Immature natural killer cell (primary cell): ENCODE measurements at regions not wholly inside any gene's neighbourhood (a gene's known extent, or its start where the extent isn't known, plus 50 kb on each side); places are given as distances from the start of the nearest gene placed in this dataset.

Experiments
- DNase-seq, 3 donors: peaks; one replicate each; pipeline ENCODE4 v3.0.0; 2022; ENCODE audit warnings: mixed read lengths in 1 of 3
- H3K27ac Mint-ChIP-seq, 6 donors: one replicate each; pipeline ENCODE4 v1.8.0; 2020; ENCODE audit warnings: mixed read lengths in 6 of 6, mild to moderate bottlenecking in 5 of 6, inconsistent platforms in 4 of 6, moderate library complexity in 3 of 6
- H3K27me3 Mint-ChIP-seq, 3 donors: one replicate each; pipeline ENCODE4 v1.8.0; 2020 to 2021; ENCODE audit warnings: low read depth in 3 of 3, mild to moderate bottlenecking in 3 of 3, mixed read lengths in 3 of 3, moderate library complexity in 3 of 3, inconsistent platforms in 1 of 3
- H3K36me3 Mint-ChIP-seq, 3 donors: one replicate each; pipeline ENCODE4 v1.8.0; 2020; ENCODE audit warnings: mixed read lengths in 3 of 3, inconsistent platforms in 2 of 3, mild to moderate bottlenecking in 2 of 3
- H3K4me1 Mint-ChIP-seq, 2 donors: one replicate each; pipeline ENCODE4 v1.8.0; 2020; ENCODE audit warnings: inconsistent platforms in 2 of 2, mild to moderate bottlenecking in 2 of 2, mixed read lengths in 2 of 2, moderate library complexity in 1 of 2
- H3K4me3 Mint-ChIP-seq, 5 donors: one replicate each; pipeline ENCODE4 v1.8.0; 2020; ENCODE audit warnings: mild to moderate bottlenecking in 5 of 5, mixed read lengths in 5 of 5, inconsistent platforms in 3 of 5, moderate library complexity in 3 of 5
- H3K9me3 Mint-ChIP-seq, 6 donors: one replicate each; pipeline ENCODE4 v1.8.0; 2020; ENCODE audit warnings: mild to moderate bottlenecking in 6 of 6, mixed read lengths in 6 of 6, inconsistent platforms in 4 of 6, moderate library complexity in 3 of 6

DNA sequence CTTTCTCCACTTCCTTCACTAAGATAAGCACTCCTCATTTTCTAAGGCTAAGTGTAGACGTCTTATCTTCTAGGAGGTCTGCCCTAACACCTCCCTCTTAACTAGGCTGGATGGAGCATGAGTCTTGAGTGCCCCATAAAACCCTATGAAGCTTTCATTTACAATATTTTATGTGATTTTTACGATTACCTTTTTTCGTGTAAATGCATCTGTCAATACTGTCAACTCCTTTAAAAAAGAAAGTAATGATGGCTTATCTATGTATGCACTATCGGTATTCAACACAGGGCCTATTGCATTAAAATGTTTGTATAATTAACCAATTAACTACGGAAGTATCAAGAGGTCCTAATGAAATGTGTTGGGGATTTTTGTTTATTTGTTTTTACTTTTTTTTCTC, 156.0 kb upstream of the FAM83B start:
- no peak for DNase-seq
- no peak overlapping the region for H3K27ac Mint-ChIP-seq
- H3K4me1 Mint-ChIP-seq = no peaks in the 10 kb centered on the region
- no peak overlapping the region for H3K4me3 Mint-ChIP-seq
- no peaks in the 10 kb centered on the region for H3K36me3 Mint-ChIP-seq
- H3K9me3 Mint-ChIP-seq = peaks cover 0 to 2% (median 0%) of the 10 kb centered on the region in 6 donors
- no peaks in the 10 kb centered on the region for H3K27me3 Mint-ChIP-seq

- Mint-ChIP-seq H3K36me3 (no peaks in the 10 kb centered on the region), H3K27me3 (peaks cover 0 to 3% (median 2%) of the 10 kb centered on the region in 3 donors), H3K4me3 (no peak overlapping the region), H3K9me3 (peaks cover 0 to 2% (median 0%) of the 10 kb centered on the region in 6 donors), H3K4me1 (no peaks in the 10 kb centered on the region), H3K27ac (no peak overlapping the region)
- DNase-seq = no peak
These were observed 151.5 kb upstream of the FAM83B start for GRCh38 chr6:54694928-54695532.

DNA sequence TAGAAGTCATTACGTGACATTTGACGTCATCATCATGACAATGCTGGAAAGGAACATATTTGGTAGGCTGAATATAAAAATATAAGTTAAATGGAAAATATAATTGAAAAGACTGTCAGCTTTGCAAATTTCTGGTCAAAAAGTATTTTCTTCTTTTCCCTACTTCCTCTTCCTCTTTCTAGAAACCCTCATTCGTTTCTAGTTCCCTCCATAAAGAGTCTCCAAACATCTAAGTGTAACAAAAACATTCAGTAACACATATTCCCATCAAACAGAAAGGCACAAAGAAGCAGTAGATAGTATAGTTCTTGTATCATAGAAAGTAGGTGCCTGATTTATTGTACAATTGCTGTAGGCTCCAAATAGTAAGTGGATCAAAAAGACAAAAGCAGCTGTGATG, 150.8 kb upstream of the FAM83B start:
- peaks cover 0 to 3% (median 2%) of the 10 kb centered on the region in 3 donors for H3K27me3 Mint-ChIP-seq
- DNase-seq = no peak
- H3K4me3 Mint-ChIP-seq = no peak overlapping the region
- no peaks in the 10 kb centered on the region for H3K9me3 Mint-ChIP-seq
- no peaks in the 10 kb centered on the region for H3K36me3 Mint-ChIP-seq
- H3K4me1 Mint-ChIP-seq = no peaks in the 10 kb centered on the region
- H3K27ac Mint-ChIP-seq = no peak overlapping the region

DNA sequence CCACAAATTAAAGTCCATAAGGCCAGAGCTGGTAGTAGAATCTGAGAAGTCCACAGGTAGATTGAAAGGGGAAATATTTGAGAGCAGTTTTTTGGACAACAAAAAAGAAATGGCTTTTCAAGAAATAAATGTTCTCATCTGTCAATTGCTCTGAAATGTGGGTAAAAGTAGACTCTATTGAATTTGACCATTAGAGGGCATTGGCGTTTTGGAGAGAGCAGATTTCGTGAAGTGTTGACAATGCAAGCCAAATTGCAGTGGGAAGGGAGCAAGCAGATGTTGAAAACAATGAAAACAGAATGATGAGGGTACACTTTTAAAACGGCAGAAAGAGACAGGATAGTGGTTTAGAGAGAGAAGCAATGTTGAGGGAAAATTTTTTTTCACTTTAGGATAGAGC, 149.1 kb upstream of the FAM83B start:
- Mint-ChIP-seq H3K9me3 (no peaks in the 10 kb centered on the region), H3K4me1 (no peaks in the 10 kb centered on the region)
- DNase-seq = no peak

GRCh38 chr6:54698974-54699373, 147.6 kb upstream of the FAM83B start:
- H3K27me3 Mint-ChIP-seq = peaks cover 0 to 3% (median 2%) of the 10 kb centered on the region in 3 donors
- no peak overlapping the region for H3K4me3 Mint-ChIP-seq
- no peaks in the 10 kb centered on the region for H3K9me3 Mint-ChIP-seq
- no peak for DNase-seq
- no peak overlapping the region for H3K27ac Mint-ChIP-seq
- no peaks in the 10 kb centered on the region for H3K4me1 Mint-ChIP-seq
- no peaks in the 10 kb centered on the region for H3K36me3 Mint-ChIP-seq

More for the DNA sequence above, 149.1 kb upstream of the FAM83B start:
- Mint-ChIP-seq H3K27me3 (peaks cover 0 to 3% (median 2%) of the 10 kb centered on the region in 3 donors), H3K4me3 (no peak overlapping the region), H3K27ac (no peak overlapping the region), H3K36me3 (no peaks in the 10 kb centered on the region)

DNA sequence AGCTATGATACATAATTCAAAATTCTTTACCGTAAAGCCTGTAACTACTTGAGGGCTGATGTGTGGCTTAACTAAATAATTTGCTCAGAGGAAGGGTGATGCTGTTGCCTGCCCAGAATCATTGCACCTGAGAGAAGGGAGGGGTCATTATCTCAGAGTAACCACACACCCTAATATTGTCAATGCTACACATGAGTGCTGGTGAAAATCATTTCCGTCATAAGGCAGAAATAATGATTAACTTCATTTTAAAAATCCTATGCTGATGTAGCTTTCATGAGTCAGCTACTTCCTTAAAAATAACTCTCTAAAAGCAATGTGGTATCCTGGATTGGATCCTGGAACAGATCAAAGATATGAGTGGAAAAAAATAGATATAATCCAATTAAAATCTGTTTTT, 146.4 kb upstream of the FAM83B start:
- Mint-ChIP-seq H3K27me3 (peaks cover 0 to 5% (median 2%) of the 10 kb centered on the region in 3 donors), H3K4me1 (no peaks in the 10 kb centered on the region), H3K36me3 (no peaks in the 10 kb centered on the region), H3K27ac (no peak overlapping the region), H3K4me3 (no peak overlapping the region), H3K9me3 (no peaks in the 10 kb centered on the region)
- DNase-seq = no peak

GRCh38 chr6:54702772-54703171, 143.8 kb upstream of the FAM83B start:
- no peak overlapping the region for H3K4me3 Mint-ChIP-seq
- H3K27me3 Mint-ChIP-seq = peaks cover 0 to 4% (median 2%) of the 10 kb centered on the region in 3 donors
- DNase-seq = no peak
- no peaks in the 10 kb centered on the region for H3K9me3 Mint-ChIP-seq
- no peaks in the 10 kb centered on the region for H3K36me3 Mint-ChIP-seq
- H3K4me1 Mint-ChIP-seq = no peaks in the 10 kb centered on the region
- no peak overlapping the region for H3K27ac Mint-ChIP-seq

DNA sequence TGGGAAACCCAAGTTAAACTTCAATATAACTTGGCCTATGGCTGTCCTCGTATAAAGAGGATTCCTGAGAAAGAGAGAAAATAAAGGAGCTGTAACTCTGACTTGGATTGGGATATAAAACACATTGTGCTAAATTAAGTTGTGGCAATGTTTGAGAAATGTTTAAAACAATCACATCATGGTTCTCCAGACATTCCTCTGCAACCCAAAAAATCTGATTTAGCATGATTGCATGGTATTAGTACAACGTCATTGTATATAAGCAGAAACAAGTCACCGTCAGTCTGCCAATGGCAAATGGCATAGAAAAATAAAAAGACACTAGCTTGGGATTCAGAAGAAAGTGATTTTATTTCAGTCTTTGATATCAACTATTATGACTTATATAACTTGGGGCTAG, 140.2 kb upstream of the FAM83B start:
- no peak for DNase-seq
- Mint-ChIP-seq H3K27me3 (peaks cover 2 to 6% (median 2%) of the 10 kb centered on the region in 3 donors), H3K36me3 (no peaks in the 10 kb centered on the region), H3K9me3 (no peaks in the 10 kb centered on the region), H3K27ac (no peak overlapping the region), H3K4me1 (no peaks in the 10 kb centered on the region), H3K4me3 (no peak overlapping the region)

- no peak overlapping the region for H3K4me3 Mint-ChIP-seq
- no peaks in the 10 kb centered on the region for H3K9me3 Mint-ChIP-seq
- H3K27me3 Mint-ChIP-seq = peaks cover 2 to 6% (median 2%) of the 10 kb centered on the region in 3 donors
- no peak overlapping the region for H3K27ac Mint-ChIP-seq
- no peak for DNase-seq
- no peaks in the 10 kb centered on the region for H3K4me1 Mint-ChIP-seq
- H3K36me3 Mint-ChIP-seq = no peaks in the 10 kb centered on the region
These were observed 139.5 kb upstream of the FAM83B start for GRCh38 chr6:54706844-54707605.

DNA sequence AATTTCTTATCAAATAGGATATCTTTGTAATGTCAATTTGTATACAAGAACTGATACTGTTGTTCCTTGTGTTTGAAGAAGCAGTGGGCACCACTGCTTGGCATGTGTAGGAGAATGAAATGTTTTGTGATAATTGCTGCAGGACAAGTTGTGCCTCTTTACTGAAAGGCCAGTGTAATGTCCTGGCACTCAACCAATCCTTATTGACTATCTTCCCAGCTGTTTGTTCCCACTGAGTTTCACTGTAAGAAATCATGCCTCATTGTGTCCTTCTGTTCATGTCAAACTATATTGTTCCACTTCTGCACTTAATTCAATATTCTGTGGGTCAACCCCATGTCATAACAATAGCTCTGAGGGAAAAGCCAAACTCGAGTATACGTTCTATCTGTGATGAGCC, 136.1 kb upstream of the FAM83B start:
- no peak for DNase-seq
- Mint-ChIP-seq H3K9me3 (no peaks in the 10 kb centered on the region), H3K36me3 (no peaks in the 10 kb centered on the region), H3K4me1 (no peaks in the 10 kb centered on the region), H3K4me3 (no peak overlapping the region), H3K27ac (no peak overlapping the region), H3K27me3 (peaks cover 2 to 3% (median 2%) of the 10 kb centered on the region in 3 donors)

DNA sequence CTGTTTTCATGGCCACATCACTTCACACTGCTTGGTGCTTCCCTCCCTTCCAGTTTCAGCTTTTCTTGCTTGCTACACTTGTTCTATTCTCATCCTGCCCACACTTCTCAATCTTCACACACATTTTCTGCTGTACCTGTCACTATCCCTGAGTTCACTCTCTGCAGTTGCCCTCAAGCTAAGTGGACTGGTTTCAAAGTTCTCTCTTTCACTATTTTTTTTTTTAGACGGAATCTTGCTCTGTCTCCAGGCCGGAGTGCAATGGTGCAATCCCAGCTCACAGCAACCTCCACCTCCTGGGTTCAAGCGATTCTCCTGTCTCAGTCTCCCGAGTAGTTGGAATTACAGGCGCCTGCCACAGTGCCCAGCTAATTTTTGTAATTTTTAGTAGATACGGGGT, 130.6 kb upstream of the FAM83B start:
- no peak for DNase-seq
- peaks cover 0 to 2% (median 0%) of the 10 kb centered on the region in 3 donors for H3K27me3 Mint-ChIP-seq
- no peak overlapping the region for H3K27ac Mint-ChIP-seq
- no peak overlapping the region for H3K4me3 Mint-ChIP-seq
- no peaks in the 10 kb centered on the region for H3K9me3 Mint-ChIP-seq
- H3K4me1 Mint-ChIP-seq = no peaks in the 10 kb centered on the region
- H3K36me3 Mint-ChIP-seq = no peaks in the 10 kb centered on the region

GRCh38 chr6:54716877-54717276, 129.7 kb upstream of the FAM83B start:
- Mint-ChIP-seq H3K4me3 (no peak overlapping the region), H3K9me3 (no peaks in the 10 kb centered on the region), H3K4me1 (no peaks in the 10 kb centered on the region), H3K27me3 (peaks cover 0 to 2% (median 0%) of the 10 kb centered on the region in 3 donors), H3K36me3 (no peaks in the 10 kb centered on the region), H3K27ac (no peak overlapping the region)
- no peak for DNase-seq

DNA sequence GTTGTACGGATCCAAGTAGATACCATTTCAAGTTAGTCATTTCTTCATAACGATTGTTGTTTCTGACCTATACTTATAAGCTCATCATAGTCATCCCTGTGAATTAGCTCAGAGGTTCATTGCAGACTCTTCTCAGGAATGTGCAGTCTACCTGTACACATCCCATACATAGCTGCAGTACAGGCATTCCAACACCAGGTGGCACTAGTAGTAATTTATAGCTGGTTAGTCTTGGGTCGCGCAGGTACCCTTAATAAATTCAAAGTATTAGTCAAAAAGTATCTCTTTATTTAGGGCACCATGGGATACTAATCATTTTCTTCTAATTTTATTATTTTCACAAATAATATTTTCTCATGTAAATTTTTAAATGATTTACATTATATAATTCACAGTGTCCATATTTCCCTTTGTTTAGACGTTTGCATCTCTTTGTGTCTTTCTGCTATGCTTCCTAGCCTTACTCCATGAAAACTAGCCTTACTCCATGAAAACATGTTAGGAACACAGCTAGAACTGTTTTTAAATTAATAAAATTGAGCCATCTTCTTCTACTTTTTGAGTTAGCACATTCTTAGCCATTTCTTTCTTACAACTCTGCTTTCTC, 128.6 kb upstream of the FAM83B start:
- Mint-ChIP-seq H3K9me3 (no peaks in the 10 kb centered on the region), H3K36me3 (no peaks in the 10 kb centered on the region), H3K4me3 (no peak overlapping the region), H3K27me3 (peaks cover 0 to 4% (median 0%) of the 10 kb centered on the region in 3 donors), H3K27ac (no peak overlapping the region), H3K4me1 (no peaks in the 10 kb centered on the region)
- peak; percentile 48 to 50 (median 48) for DNase-seq

GRCh38 chr6:54718541-54719023, 128.0 kb upstream of the FAM83B start:
- H3K27me3 Mint-ChIP-seq = peaks cover 0 to 4% (median 0%) of the 10 kb centered on the region in 3 donors
- H3K36me3 Mint-ChIP-seq = no peaks in the 10 kb centered on the region
- DNase-seq = no peak
- H3K4me3 Mint-ChIP-seq = no peak overlapping the region
- H3K9me3 Mint-ChIP-seq = no peaks in the 10 kb centered on the region
- H3K27ac Mint-ChIP-seq = no peak overlapping the region
- H3K4me1 Mint-ChIP-seq = no peaks in the 10 kb centered on the region
